HG02571 (cell line): ENCODE measurements at regions not wholly inside any gene's neighbourhood (a gene's known extent, or its start where the extent isn't known, plus 50 kb on each side); places are given as distances from the start of the nearest gene placed in this dataset.

Source experiments
- ATAC-seq: cut with Tn5 transposase; IDR thresholded peaks from one replicate; pipeline ENCODE4 v1.9.1; 2021; ENCODE audit warnings: mild to moderate bottlenecking, moderate library complexity; ENCODE audit not compliant: unreplicated experiment

DNA sequence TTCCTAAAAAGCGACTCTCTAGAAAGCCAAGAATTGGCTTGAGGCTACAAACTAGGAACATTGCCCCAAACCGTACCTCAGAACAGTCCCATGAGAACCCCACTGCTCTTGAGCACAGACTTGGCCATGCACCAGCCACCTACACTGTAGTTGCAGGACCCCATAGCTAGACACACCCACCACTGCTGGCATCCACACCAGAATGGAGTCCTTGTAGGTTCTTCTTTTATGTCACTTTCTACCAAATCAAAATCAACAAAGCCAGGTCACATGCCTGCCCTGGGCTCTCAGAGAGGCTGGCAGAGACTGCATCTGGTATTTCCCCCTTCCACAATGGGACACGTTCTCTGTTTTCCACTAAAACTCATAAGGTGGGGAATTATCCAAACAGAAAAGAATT, 290.5 kb downstream of the SHOX2 start:
- no peak for ATAC-seq

DNA sequence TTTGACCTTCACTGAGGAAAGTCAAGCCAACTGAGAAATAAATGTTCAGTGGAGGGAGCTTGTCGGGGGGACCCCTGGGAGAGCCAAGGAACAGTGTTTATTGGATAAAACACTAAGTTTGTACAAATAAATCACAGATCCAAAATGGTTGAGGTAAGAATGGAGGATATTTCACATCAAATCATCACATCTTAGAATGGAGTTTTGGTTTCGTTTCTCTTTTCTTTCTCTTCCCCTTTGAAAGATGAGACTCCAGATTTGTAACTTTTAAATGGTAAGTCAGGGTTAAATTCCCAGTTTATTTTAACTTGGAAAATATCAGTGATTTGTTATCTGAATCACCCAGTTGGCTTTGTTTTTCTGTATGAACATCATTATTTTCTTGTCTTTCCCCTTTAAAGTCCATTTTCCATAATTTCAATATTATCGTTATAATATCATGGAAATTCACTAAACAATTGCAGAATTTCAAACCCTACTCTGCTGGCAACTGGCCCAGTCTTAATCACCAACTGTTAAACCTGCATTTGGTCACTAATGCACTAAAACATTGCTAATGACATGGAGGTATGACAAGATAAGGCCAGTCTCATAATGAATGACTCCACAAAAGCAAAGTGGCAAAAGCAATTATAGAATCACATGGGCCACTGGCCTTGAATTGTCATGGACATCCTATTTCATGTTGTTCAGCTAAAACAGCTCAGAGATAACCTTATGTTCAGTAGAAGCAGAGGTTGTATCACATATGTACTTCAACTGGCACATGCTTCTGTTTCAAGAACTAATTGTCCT, 295.1 kb downstream of the SHOX2 start:
- no peak for ATAC-seq

DNA sequence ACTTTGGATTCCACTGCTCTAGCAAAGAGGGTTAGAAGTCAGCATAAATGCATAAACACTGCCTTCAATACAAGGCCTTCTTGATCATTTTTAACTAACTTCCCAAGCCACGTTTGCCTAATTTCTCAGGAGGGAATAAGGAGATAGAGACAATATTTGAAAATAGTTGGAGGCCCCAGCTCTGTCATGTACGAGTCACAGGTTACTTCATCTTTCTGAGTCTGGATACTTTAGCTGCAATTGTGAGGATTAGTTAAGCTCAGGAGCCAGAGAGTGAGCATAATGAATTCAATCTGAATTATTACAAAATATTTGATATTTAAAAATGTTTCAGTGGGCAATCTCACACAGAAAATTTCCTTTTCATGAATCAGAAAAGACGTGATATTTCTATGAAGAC, 298.9 kb downstream of the SHOX2 start:
- ATAC-seq, result no peak

DNA sequence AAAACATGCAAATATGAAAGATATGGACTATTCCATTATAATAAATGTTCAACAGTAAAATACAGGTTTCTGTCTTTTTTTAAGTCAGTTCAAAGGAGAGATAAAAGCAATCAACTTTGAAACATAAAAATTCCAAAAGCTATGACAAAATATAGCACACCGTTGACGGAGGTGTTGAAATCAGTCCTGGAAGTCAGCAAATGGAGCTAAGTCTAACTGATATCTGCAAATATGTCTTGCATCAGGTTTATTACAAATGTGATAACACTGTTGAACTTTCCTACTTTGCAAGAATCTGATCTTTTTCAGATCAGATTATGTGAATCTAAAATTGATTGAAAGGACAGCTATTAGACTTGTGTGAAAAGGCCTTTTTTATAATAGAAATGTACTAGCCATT, 300.7 kb downstream of the SHOX2 start:
- no peak for ATAC-seq

DNA sequence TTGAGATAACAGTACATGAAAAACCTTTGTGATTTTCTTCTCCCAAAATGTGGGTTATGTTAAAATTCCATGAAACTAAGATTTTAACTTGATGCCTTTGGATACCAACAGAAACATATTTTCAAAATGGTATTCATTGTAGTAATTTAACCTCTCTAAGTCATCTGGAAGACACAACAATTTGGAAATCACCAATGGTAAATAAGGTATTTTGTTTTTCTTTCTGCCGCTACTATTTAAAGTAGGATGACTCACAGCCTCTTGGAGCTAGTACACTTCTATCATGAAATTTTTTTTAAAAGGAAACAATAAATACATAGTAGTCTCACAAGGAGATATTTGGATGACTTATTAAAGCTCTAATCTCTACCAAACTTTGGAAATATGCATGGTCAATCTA, 291.6 kb upstream of the VEPH1 start:
- no peak for ATAC-seq

DNA sequence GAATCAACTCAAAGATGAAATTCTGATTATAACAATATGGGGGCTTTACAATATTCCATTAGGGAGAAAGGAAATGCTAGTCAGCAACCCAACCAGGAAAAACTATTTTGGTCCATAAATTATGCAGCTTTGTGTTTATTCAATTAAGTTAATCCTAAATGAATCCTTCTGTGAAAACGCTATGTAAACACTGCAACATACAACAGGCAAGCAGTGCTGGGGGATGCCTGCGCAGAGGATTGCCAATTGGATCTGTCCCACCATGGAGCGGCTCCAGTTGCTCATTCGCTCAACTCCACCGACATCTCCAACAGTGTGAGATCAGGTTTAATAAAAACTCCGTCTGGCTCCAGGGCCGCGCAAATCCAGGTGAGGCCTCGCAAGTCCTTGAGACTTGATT, 290.5 kb upstream of the VEPH1 start:
- no peak for ATAC-seq

DNA sequence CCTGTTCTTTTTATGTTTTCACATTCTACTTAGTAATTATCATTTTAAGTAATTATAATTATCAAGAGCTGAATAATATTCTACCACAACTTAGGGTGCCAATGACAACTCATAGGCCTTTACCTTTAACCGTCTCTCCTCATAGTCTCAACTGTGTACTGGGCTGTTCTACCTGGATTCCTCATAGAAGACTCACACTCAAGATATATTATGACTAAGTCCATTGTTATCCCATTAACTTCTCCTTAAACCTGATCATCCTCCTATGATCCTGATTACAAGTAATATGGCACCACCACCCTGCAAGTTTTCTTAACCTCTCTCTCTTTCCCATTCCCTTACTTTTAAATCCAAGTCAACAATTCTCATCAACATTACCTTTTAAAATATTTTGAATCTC, 285.9 kb upstream of the VEPH1 start:
- ATAC-seq, result no peak

DNA sequence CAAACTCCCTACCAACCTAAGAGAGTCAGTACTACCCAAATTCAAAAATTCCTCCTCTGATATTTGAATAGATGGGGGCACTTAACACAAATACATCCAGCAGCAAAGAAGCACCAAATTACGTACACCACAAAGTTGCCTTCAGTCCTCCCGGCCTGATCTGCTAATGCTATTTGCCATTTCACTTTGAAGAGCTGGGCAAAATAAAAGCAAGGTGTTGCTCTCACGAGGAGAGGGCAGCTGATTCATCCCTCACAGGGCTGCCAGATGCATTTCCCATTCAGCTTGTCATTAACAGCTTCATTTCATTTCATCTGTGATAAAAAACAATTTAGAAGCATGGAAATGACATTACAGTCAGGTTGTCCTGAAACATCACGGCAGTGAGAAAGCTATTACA, 283.4 kb upstream of the VEPH1 start:
- no peak for ATAC-seq

DNA sequence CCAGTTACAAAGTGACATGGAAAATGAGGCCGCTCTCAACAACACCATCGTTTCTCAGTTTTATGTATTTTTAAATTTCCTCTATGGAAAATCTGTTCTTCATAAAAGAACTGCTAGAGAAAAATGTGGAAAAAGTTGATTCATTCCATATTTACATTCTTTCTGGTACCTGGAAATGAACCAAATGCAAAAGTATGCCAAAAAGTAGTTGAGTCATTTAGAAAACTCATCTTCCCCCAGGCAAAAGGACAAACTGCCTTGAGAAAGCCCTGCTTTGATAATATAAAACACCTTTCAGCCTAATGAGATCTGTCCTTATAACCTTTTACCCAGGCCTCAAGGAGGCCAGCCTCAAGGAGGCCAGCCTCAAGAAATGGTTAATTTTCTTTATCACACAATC, 283.0 kb upstream of the VEPH1 start:
- ATAC-seq, result no peak

DNA sequence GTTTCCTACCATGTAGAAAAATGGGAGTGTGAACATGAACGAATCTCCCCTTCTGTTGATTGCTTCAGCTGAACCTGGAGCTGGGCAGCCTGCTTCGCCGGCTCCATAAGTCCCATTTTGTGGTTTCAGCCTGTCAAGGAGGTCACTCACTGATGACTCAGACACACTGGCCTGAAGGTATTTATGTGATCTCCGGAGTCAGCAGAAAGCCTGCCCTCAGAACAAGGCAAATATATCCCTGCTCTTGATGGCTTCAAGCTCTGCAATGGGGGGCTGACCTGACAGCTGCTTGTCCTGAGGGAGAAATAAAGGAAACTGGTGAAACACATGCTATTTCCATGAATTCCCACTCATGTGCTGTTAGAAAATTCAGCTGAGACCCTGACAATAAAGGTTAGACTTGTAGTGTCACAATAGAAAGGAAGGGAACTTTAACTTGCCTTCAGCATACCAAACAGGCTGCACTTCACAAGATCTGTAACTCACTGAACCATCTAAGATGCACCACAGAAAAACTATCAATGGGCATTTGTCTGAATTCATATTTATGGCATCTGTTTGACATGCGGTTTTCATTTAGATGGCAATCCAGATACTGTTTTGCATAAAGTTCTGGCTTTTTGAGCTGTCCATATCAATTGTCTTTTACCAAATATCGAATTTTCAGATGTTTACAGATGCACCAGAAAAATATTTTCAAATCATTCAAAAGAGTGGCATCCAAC, 282.0 kb upstream of the VEPH1 start:
- no peak for ATAC-seq

DNA sequence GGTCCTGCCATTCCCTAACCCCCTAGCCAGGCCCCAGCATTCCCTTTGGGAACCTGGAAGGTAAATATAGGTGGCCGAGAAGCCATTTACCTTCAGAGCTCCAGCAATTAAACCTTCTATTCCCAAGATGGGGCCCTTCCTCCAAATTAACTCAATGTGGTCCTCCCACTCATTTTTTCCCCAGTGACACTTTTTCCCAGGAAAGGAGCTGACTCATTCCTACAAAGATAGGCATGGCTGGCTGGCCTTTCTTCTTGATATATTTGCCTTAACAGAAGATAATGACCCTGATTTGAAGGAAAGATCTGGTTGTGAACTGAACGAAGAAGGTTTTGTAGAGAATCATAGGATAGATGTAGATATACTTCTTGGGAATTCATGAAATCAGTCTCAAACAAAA, 279.0 kb upstream of the VEPH1 start:
- ATAC-seq, result no peak

DNA sequence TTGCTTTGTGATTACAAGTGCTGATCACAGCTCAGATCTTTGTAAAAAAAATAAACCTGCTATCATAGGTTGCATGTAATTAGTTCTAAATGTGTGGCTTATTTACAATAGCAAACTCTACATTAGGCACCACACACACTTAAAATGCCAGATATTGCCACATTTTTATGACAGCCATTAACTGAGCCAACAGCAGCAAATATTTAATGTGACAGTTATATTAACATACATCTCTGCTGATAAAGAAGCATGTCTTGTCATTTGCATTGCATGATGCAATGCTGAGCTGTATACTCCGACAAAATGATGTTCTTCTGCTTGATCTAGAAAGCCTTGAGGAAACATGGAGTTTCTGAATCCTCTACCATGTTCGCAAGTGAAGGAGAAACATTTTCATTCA, 273.6 kb upstream of the VEPH1 start:
- no peak for ATAC-seq

DNA sequence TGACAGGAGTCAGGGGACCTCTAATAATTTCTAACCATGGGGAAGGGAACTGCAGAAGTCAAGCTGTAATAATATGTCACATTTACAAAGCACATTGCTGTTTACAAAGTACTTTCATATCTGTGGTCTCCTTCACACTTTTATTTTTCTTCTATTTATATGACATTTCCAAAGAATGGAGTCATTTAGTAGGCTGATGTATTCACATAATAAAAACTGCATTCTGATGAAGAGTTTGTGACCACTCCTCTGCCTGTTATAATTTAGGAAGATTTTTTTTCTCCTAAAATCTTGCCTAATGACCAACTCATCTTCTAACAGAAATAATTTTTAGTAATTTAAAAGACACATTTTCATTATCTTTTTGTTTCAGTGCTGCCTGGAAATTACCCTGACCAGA, 272.2 kb upstream of the VEPH1 start:
- no peak for ATAC-seq

DNA sequence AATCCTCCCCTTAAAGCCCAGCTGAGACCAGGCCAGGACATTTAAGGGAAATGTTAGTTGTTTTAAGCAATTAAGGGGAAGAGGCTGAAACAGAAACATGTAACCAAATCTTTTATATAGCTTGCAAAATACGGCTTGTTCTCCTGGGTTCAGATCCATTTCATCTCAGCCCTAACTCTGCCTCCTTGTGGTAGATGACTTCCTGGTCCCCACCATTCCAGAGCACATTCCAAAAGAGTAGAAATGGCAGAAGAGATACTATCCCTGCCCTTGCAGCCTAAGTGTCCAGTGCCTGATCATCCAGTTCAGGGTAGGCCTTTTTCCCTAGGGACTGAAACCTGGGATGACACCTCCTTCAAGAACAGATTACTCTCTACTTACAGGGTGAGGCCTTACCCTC, 266.2 kb upstream of the VEPH1 start:
- ATAC-seq, result no peak

DNA sequence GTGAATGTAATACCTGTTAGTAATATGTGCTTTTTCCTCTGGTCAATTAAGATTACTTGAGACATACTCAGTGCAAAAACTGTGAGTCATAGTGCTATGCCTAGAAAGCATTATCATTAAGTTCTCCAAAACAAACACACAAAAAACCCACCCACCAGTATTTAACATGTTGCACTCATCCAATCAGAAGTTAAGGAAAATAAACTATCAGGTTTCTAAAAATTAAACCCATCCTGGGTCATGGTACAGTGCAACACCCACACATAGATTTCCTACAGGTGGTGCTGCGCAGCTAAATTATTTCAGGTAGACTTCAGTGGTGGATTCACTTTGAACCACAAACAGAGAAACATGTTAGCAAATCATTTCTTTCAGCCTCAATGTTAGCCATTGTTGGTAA, 264.4 kb upstream of the VEPH1 start:
- no peak for ATAC-seq

DNA sequence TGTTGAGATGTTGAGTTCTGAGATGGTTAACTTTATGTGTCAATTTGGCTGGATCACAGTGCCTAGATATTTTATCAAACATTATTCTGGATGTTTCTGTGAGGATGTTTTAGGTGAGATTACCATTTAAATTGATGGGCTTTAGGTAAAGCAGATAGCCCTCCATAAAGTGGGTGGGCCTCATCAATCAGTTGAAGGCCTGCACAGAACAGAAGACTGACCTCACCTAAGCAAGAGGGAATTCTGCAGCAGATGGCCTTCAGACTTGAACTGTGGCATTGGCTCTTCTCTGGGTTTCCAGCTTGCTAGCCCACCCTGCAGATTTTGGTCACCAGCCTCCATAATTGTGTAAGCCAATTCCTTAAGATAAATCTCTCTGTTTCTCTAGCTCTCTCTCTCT, 260.4 kb upstream of the VEPH1 start:
- ATAC-seq, result no peak

DNA sequence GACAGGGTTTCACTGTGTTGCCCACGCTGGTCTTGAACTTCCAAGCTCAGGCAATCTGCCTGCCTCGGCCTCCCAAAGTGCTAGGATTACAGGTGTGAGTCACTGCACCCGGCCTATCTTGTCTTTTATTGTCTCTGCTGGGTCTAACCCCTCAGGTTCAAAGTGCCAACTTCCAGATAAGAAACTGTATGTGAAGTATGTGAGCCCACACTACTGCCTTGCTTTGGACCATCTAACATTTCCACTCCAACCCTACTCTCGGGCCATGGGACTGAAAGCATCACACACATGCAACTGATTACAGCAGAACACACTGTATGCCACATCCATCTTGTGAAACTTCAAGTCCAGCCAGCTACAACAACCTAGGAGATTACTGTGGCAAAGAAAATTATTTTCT, 256.1 kb upstream of the VEPH1 start:
- no peak for ATAC-seq

DNA sequence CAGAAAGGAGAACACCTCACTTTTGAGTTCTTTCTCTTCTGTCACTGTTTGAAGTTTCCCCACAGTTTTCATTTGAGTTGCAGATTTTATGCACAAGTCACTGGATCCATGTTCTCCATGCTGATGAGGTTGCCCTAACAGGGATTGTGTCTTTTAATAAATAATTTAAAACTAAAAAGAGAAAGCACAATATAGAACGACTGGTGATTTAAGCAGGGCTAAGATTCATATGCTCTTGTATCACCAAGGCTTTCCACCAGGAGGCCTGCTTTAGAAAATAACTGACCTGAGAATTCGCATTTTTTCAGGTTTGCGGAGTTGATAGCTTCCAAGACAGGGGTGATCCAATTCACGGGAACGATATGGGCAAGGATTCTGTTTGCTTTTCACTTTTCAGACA, 252.0 kb upstream of the VEPH1 start:
- no peak for ATAC-seq

DNA sequence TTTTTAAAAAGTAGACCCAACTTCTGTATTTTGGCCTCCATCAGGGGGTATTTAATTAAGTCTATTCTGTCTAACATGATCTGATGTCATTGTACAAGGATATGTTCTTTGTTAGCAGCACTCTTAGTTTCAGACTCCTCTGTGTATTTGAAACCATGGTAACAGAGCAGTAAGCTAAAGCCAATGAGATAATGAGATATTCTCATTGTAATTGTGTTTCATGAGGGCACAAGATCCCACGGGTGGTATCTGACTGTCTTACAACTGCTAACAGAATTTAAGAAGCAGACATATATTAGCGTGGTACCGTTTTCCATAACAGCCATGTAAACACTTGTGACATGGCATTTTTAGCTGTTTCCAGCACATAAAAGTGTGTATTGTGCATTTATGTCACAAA, 251.2 kb upstream of the VEPH1 start:
- no peak for ATAC-seq

DNA sequence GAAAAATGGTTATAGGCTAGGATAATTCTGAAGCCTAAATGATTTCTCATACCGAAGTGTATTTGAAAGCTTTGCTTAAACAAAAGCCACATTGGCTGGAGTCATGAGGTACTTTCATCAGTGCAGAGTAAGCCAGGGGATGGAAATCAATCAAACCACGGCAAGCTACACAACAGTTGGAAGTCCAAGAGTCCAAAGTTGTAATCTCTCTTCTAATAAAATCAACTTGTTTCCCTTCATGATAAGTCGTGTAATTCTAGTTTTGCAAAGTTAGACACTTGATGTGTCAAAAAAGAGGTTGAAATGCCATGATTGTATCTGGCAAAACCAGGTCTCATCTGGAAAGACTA, 250.5 kb upstream of the VEPH1 start:
- no peak for ATAC-seq

DNA sequence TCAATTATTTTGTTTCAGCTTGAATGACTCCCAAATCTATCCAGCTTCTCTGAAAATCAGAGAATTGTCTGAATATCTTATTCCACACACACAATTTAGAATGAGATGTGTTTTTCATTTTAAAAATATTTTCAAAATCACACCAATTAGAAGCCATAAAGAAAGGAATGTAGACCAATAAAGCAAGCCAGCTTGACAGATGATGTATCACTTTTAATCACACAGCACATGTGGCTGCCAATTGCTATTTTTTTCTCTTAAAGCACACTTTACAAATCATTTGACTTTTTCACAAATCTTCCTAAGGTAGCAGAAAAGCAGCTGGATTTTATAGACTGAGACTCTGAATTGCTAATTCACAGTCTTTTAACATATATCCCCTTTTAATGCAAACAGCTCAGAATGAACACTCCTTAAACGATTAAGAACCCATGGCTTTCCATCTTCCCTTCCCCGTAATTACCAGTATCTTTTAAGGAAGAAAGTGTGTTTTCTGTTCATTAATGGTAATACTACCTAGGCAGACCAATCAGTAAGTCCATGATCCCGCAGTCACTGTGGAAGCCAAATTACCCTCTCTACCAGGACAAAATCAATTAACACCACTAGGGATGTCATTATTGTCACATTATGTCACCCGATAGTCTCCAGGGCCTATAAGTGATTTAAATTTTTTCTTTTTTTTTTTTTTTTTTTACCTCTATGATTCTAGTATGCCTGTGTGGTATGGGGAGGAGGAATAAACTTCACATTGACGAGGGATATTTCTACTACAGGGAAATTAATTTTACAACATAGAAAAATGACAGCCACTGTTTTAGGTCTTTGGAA, 250.0 kb upstream of the VEPH1 start:
- ATAC-seq, result no peak

DNA sequence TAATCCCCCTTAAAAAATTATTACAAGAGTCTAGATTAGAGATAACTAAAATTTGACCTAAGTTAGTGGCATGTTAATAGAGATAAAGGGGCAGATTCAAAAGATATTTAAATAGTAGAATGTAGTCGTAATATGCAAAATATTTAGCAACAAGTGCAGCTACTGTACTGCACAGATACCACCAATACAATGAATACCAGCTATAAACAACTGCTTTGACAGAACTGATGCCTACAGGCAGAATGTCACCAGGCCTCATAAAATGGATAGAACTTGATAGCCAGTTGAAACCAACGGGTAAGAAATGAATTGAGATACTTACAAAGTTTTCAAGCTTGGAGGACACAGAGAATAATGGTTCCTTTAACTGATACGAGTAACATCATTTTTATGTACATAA, 249.3 kb upstream of the VEPH1 start:
- ATAC-seq, result no peak
